GM23338 (cell line): ENCODE measurements at regions not wholly inside any gene's neighbourhood (a gene's known extent, or its start where the extent isn't known, plus 50 kb on each side); places are given as distances from the start of the nearest gene placed in this dataset.

Source experiments
- ATAC-seq: fragments of 200-7000 bp; cut with Tn5 transposase; 3 replicates; pipeline ENCODE4 v1.9.1; 2020
- DNase-seq: peaks from one replicate; pipeline ENCODE4 v3.0.0-alpha.2; 2015; ENCODE audit warnings: low spot score
- H2AFZ ChIP-seq: fragments of 200-600 bp; sonication (generic); 2 replicates; pipeline ENCODE4 v1.8.0; 2016; ENCODE audit warnings: antibody characterized with exemption, mild to moderate bottlenecking, moderate library complexity
- H3F3A ChIP-seq: fragments of 200-600 bp; sonication (generic); replicated peaks from 2 replicates; pipeline ENCODE4 v1.8.0; 2017; ENCODE audit warnings: antibody characterized with exemption, mixed run types, low read depth
- H3K27ac ChIP-seq: fragments of 200-600 bp; sonication (generic); 2 replicates; pipeline ENCODE4 v1.6.1; 2016; ENCODE audit warnings: low read depth
- H3K27me3 ChIP-seq: fragments of 200-600 bp; sonication (generic); 2 replicates; pipeline ENCODE4 v1.8.0; 2016; ENCODE audit warnings: mild to moderate bottlenecking, mixed run types, moderate library complexity; ENCODE audit not compliant: insufficient read depth
- H3K36me3 ChIP-seq: fragments of 200-600 bp; sonication (generic); 2 replicates; pipeline ENCODE4 v1.8.0; 2016; ENCODE audit warnings: mild to moderate bottlenecking; ENCODE audit not compliant: insufficient read depth
- H3K4me1 ChIP-seq: fragments of 200-600 bp; sonication (generic); 2 replicates; pipeline ENCODE4 v1.8.0; 2016; ENCODE audit warnings: mild to moderate bottlenecking, moderate library complexity; ENCODE audit not compliant: insufficient read depth
- H3K4me2 ChIP-seq: fragments of 200-600 bp; sonication (generic); 2 replicates; pipeline ENCODE4 v1.7.1; 2017; ENCODE audit warnings: mixed run types
- H3K4me3 ChIP-seq: fragments of 200-600 bp; sonication (generic); 2 replicates; pipeline ENCODE4 v1.6.1; 2016; ENCODE audit warnings: mixed run types
- H3K79me2 ChIP-seq: fragments of 200-600 bp; sonication (generic); replicated peaks from 2 replicates; pipeline ENCODE4 v1.8.0; 2017; ENCODE audit warnings: mild to moderate bottlenecking; ENCODE audit not compliant: insufficient read depth
- H3K9me2 ChIP-seq: fragments of 200-600 bp; sonication (generic); 2 replicates; pipeline ENCODE4 v1.8.0; 2017; ENCODE audit not compliant: insufficient read depth
- H4K20me1 ChIP-seq: fragments of 200-600 bp; sonication (generic); replicated peaks from 2 replicates; pipeline ENCODE4 v1.8.0; 2017; ENCODE audit warnings: mild to moderate bottlenecking; ENCODE audit not compliant: insufficient read depth
- H3K27ac Mint-ChIP-seq: 2 replicates; pipeline ENCODE4 v1.8.0; 2020; ENCODE audit warnings: inconsistent platforms, mild to moderate bottlenecking, moderate library complexity, mixed read lengths
- H3K27me3 Mint-ChIP-seq: 3 replicates; pipeline ENCODE4 v1.8.0; 2022; ENCODE audit warnings: low read depth, mild to moderate bottlenecking, moderate library complexity, mixed read lengths, inconsistent platforms; ENCODE audit not compliant: insufficient read depth, poor library complexity
- H3K36me3 Mint-ChIP-seq: 3 replicates; pipeline ENCODE4 v1.8.0; 2021; ENCODE audit warnings: low read depth, mild to moderate bottlenecking, inconsistent platforms, moderate library complexity, mixed read lengths
- H3K4me1 Mint-ChIP-seq: 3 replicates; pipeline ENCODE4 v1.8.0; 2020; ENCODE audit warnings: mild to moderate bottlenecking, inconsistent platforms, mixed read lengths
- H3K4me3 Mint-ChIP-seq: 3 replicates; pipeline ENCODE4 v1.8.0; 2021; ENCODE audit warnings: moderate library complexity, mild to moderate bottlenecking, inconsistent platforms, mixed read lengths
- H3K9me3 Mint-ChIP-seq: 3 replicates; pipeline ENCODE4 v1.8.0; 2020; ENCODE audit warnings: moderate library complexity, mild to moderate bottlenecking, inconsistent platforms, mixed read lengths
- JUNB ChIP-seq: IDR thresholded peaks from one replicate; pipeline ENCODE4 v1.6.1; 2016; ENCODE audit warnings: antibody characterized with exemption; ENCODE audit not compliant: unreplicated experiment
- POLR2AphosphoS5 ChIP-seq: IDR thresholded peaks from 2 replicates; pipeline ENCODE4 v1.6.1; 2016; ENCODE audit warnings: antibody characterized with exemption, low read depth
- ZNF114 ChIP-seq: fragments of 250-450 bp; sonication (Bioruptor Pico); IDR thresholded peaks from 2 replicates; pipeline ENCODE4 v1.5.0; 2020; ENCODE audit warnings: mild to moderate bottlenecking, moderate library complexity
- ZNF331 ChIP-seq: fragments of 250-450 bp; sonication (Bioruptor Pico); IDR thresholded peaks from 2 replicates; pipeline ENCODE4 v1.5.0; 2020; ENCODE audit warnings: low read depth, mild to moderate bottlenecking, moderate library complexity
- TF ChIP-seq, protein P1 (sequence below): fragments of 250-450 bp; sonication (Bioruptor Pico); IDR thresholded peaks from 2 replicates; pipeline ENCODE4 v1.5.0; 2020; ENCODE audit warnings: mild to moderate bottlenecking, moderate library complexity

- TF ChIP-seq, protein P1, sequence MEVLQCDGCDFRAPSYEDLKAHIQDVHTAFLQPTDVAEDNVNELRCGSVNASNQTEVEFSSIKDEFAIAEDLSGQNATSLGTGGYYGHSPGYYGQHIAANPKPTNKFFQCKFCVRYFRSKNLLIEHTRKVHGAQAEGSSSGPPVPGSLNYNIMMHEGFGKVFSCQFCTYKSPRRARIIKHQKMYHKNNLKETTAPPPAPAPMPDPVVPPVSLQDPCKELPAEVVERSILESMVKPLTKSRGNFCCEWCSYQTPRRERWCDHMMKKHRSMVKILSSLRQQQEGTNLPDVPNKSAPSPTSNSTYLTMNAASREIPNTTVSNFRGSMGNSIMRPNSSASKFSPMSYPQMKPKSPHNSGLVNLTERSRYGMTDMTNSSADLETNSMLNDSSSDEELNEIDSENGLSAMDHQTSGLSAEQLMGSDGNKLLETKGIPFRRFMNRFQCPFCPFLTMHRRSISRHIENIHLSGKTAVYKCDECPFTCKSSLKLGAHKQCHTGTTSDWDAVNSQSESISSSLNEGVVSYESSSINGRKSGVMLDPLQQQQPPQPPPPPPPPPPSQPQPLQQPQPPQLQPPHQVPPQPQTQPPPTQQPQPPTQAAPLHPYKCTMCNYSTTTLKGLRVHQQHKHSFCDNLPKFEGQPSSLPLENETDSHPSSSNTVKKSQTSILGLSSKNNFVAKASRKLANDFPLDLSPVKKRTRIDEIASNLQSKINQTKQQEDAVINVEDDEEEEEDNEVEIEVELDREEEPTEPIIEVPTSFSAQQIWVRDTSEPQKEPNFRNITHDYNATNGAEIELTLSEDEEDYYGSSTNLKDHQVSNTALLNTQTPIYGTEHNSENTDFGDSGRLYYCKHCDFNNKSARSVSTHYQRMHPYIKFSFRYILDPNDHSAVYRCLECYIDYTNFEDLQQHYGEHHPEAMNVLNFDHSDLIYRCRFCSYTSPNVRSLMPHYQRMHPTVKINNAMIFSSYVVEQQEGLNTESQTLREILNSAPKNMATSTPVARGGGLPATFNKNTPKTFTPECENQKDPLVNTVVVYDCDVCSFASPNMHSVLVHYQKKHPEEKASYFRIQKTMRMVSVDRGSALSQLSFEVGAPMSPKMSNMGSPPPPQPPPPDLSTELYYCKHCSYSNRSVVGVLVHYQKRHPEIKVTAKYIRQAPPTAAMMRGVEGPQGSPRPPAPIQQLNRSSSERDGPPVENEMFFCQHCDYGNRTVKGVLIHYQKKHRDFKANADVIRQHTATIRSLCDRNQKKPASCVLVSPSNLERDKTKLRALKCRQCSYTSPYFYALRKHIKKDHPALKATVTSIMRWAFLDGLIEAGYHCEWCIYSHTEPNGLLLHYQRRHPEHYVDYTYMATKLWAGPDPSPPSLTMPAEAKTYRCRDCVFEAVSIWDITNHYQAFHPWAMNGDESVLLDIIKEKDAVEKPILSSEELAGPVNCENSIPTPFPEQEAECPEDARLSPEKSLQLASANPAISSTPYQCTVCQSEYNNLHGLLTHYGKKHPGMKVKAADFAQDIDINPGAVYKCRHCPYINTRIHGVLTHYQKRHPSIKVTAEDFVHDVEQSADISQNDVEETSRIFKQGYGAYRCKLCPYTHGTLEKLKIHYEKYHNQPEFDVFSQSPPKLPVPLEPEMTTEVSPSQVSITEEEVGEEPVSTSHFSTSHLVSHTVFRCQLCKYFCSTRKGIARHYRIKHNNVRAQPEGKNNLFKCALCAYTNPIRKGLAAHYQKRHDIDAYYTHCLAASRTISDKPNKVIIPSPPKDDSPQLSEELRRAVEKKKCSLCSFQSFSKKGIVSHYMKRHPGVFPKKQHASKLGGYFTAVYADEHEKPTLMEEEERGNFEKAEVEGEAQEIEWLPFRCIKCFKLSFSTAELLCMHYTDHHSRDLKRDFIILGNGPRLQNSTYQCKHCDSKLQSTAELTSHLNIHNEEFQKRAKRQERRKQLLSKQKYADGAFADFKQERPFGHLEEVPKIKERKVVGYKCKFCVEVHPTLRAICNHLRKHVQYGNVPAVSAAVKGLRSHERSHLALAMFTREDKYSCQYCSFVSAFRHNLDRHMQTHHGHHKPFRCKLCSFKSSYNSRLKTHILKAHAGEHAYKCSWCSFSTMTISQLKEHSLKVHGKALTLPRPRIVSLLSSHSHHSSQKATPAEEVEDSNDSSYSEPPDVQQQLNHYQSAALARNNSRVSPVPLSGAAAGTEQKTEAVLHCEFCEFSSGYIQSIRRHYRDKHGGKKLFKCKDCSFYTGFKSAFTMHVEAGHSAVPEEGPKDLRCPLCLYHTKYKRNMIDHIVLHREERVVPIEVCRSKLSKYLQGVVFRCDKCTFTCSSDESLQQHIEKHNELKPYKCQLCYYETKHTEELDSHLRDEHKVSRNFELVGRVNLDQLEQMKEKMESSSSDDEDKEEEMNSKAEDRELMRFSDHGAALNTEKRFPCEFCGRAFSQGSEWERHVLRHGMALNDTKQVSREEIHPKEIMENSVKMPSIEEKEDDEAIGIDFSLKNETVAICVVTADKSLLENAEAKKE (CRISPR knock-in tag), result no peak
- TF ChIP-seq JUNB, result no peak
- no peak for TF ChIP-seq ZNF114 (CRISPR knock-in tag)
- no peak for TF ChIP-seq ZNF331 (CRISPR knock-in tag)
Measured at GRCh38 chr5:39826051-39826450, 401.3 kb upstream of the DAB2 start (continued).

GRCh38 chr5:39825301-39825700, 400.5 kb upstream of the DAB2 start:
- H2AFZ ChIP-seq, result no peak overlapping the region
- H3K9me3 Mint-ChIP-seq, result no peaks in the 10 kb centered on the region
- no peaks in the 10 kb centered on the region for H3K4me1 ChIP-seq
- no peaks in the 10 kb centered on the region for H3F3A ChIP-seq
- TF ChIP-seq ZNF331 (CRISPR knock-in tag) (no peak), POLR2AphosphoS5 (no peak), JUNB (no peak)
- H3K27ac ChIP-seq, result no peak overlapping the region
- no peak overlapping the region for H3K4me2 ChIP-seq
- H3K36me3 ChIP-seq, result no peaks in the 10 kb centered on the region
- DNase-seq, result no peak
- no peaks in the 10 kb centered on the region for H3K36me3 Mint-ChIP-seq
- no peaks in the 10 kb centered on the region; the same call in 1 of the 2 replicates for H3K9me2 ChIP-seq
- peaks cover 1% of the 10 kb centered on the region for H3K27me3 Mint-ChIP-seq
- no peak overlapping the region for H3K4me3 ChIP-seq
- no peaks in the 10 kb centered on the region for H4K20me1 ChIP-seq
- H3K4me3 Mint-ChIP-seq, result no peak overlapping the region
- H3K27me3 ChIP-seq, result no peaks in the 10 kb centered on the region
- no peak for ATAC-seq
- H3K27ac Mint-ChIP-seq, result no peak overlapping the region
- no peaks in the 10 kb centered on the region for H3K4me1 Mint-ChIP-seq
- no peaks in the 10 kb centered on the region for H3K79me2 ChIP-seq

GRCh38 chr5:39822020-39822419, 397.2 kb upstream of the DAB2 start:
- Histone ChIP-seq H4K20me1 (no peaks in the 10 kb centered on the region), H3K27me3 (no peaks in the 10 kb centered on the region), H3K4me3 (no peak overlapping the region), H3F3A (no peaks in the 10 kb centered on the region), H3K27ac (no peak overlapping the region), H3K9me2 (no peaks in the 10 kb centered on the region; the same call in 1 of the 2 replicates), H3K4me2 (no peak overlapping the region), H3K36me3 (no peaks in the 10 kb centered on the region), H2AFZ (no peak overlapping the region), H3K79me2 (no peaks in the 10 kb centered on the region), H3K4me1 (no peaks in the 10 kb centered on the region)
- Mint-ChIP-seq H3K4me1 (no peaks in the 10 kb centered on the region), H3K27me3 (no peaks in the 10 kb centered on the region), H3K4me3 (no peak overlapping the region), H3K9me3 (no peaks in the 10 kb centered on the region), H3K27ac (no peak overlapping the region), H3K36me3 (no peaks in the 10 kb centered on the region)
- ATAC-seq, result no peak
- DNase-seq, result no peak
- TF ChIP-seq, protein P1 (CRISPR knock-in tag), result no peak
- no peak for TF ChIP-seq JUNB
- no peak for TF ChIP-seq POLR2AphosphoS5
